Astrocyte (in vitro differentiated cells and primary cell): ENCODE measurements at regions not wholly inside any gene's neighbourhood (a gene's known extent, or its start where the extent isn't known, plus 50 kb on each side); places are given as distances from the start of the nearest gene placed in this dataset.

Experiments
- EZH2 ChIP-seq: IDR thresholded peaks from 2 replicates; pipeline ENCODE4 v1.6.1; 2012; ENCODE audit warnings: mild to moderate bottlenecking, low read length, inconsistent platforms; ENCODE audit not compliant: insufficient read depth
- TF ChIP-seq, protein P1 (sequence below): IDR thresholded peaks from 2 replicates; pipeline ENCODE4 v1.5.1; 2011; ENCODE audit warnings: low read depth, mild to moderate bottlenecking, inconsistent platforms, low read length, moderate library complexity; ENCODE audit not compliant: insufficient read depth

DNA sequence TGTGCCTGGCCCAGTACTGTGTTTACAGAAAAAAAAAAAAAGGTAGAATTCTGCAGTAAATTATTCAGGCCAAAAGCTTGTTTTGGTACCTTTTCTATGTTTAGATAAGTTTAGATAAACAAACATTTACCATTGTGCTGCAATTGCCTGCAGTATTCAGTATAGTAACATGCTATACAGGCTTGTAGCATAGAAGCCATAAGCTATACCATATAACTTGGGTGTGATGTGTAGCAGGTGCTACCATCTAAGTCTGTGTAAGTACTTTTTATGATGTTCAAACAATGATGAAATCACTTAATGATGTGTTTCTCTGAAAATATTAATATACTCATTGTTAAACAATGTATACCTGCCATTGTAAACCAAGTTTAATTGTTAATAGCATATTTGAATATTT lies 241.6 kb upstream of the HS3ST1 start:
- TF ChIP-seq, protein P1, sequence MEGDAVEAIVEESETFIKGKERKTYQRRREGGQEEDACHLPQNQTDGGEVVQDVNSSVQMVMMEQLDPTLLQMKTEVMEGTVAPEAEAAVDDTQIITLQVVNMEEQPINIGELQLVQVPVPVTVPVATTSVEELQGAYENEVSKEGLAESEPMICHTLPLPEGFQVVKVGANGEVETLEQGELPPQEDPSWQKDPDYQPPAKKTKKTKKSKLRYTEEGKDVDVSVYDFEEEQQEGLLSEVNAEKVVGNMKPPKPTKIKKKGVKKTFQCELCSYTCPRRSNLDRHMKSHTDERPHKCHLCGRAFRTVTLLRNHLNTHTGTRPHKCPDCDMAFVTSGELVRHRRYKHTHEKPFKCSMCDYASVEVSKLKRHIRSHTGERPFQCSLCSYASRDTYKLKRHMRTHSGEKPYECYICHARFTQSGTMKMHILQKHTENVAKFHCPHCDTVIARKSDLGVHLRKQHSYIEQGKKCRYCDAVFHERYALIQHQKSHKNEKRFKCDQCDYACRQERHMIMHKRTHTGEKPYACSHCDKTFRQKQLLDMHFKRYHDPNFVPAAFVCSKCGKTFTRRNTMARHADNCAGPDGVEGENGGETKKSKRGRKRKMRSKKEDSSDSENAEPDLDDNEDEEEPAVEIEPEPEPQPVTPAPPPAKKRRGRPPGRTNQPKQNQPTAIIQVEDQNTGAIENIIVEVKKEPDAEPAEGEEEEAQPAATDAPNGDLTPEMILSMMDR = no peak
- no peak for TF ChIP-seq EZH2
